Mucosa of stomach (tissue), 1 donor: ENCODE measurements at regions not wholly inside any gene's neighbourhood (a gene's known extent, or its start where the extent isn't known, plus 50 kb on each side); places are given as distances from the start of the nearest gene placed in this dataset.

ENCODE experiments used
- H3K27me3 ChIP-seq: one replicate; pipeline ENCODE4 v1.7.0; 2013; ENCODE audit warnings: mild to moderate bottlenecking, low read length; ENCODE audit not compliant: control insufficient read depth, insufficient read depth
- H3K36me3 ChIP-seq: one replicate; pipeline ENCODE4 v1.7.0; 2013; ENCODE audit warnings: low read length; ENCODE audit not compliant: control insufficient read depth, insufficient read depth
- H3K4me1 ChIP-seq: one replicate; pipeline ENCODE4 v1.7.0; 2013; ENCODE audit warnings: mild to moderate bottlenecking, low read length; ENCODE audit not compliant: control insufficient read depth, insufficient read depth
- H3K4me3 ChIP-seq: one replicate; pipeline ENCODE4 v1.7.0; 2013; ENCODE audit warnings: low read length
- H3K9ac ChIP-seq: one replicate; pipeline ENCODE4 v1.7.0; 2013; ENCODE audit warnings: mild to moderate bottlenecking, low read length, moderate library complexity
- H3K9me3 ChIP-seq: one replicate; pipeline ENCODE4 v1.7.0; 2013; ENCODE audit warnings: mild to moderate bottlenecking, low read length, moderate library complexity; ENCODE audit not compliant: control insufficient read depth
- donor health status: Pancreatic carcinoma.

DNA sequence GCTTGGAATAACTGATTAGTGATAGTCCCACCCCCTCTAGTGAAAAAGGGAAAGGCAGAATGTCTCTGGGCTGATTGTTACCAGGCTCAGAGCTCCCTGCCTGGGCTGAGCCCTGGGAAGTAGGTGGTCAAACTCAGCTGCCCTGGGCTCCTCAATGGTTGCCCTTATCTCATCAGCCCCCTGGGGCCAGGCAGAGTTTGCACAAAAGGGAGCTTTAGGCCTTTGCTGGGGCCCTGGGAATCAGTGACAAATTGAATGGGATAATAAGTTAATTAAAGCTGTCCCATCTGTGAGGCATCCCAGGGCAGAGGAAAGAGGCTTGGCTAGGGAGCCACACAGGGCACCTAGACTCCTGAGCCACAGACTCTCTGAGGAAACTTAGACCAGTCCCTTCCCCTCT lies 89.0 kb downstream of the EFNB1 start:
- Histone ChIP-seq H3K9ac (no peak overlapping the region), H3K4me1 (no peaks in the 10 kb centered on the region), H3K27me3 (no peaks in the 10 kb centered on the region), H3K9me3 (no peaks in the 10 kb centered on the region), H3K36me3 (no peaks in the 10 kb centered on the region), H3K4me3 (no peak overlapping the region)

DNA sequence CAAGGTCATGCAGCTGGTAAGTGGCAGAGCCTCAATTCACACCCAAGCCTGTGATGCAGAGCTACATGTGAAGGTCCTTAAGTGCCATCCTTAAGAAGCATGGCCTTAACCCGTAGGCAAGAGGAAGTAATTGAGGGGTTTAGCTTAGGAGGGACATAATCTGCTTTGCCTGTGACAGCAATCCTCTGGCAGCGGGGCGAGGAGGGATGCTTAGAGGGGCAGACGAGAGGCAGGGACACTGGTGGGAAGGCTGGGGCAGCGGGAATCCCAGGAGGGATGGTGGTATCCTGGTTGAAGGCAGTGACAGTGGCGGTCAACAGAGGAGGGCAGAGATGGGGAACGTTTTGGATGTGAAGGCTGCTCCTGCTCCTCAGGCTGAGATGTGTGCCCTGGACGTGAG lies 88.1 kb downstream of the EFNB1 start:
- no peaks in the 10 kb centered on the region for H3K27me3 ChIP-seq
- no peaks in the 10 kb centered on the region for H3K4me1 ChIP-seq
- H3K4me3 ChIP-seq, result no peak overlapping the region
- H3K9me3 ChIP-seq, result no peaks in the 10 kb centered on the region
- no peaks in the 10 kb centered on the region for H3K36me3 ChIP-seq
- no peak overlapping the region for H3K9ac ChIP-seq

DNA sequence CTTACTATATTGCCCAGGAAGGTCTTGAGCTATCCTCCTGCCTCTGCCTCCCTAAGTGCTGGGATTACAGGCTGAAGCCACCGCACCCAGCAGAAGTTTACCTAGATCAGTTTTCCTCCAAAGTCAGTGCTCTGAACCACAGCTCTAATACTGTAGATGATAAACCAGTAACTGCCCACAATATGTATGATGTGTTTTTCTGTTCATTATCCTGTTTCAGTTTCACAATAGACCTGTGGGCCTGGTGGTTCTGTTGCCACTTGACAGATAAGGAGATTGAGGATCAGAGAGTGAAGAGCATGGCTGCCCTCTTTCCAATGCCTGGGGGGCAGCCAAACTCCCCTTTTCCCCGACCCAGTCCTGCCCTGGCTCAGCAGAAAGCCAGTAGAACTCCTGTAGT lies 87.0 kb downstream of the EFNB1 start:
- Histone ChIP-seq H3K9ac (no peak overlapping the region), H3K27me3 (no peaks in the 10 kb centered on the region), H3K9me3 (no peaks in the 10 kb centered on the region), H3K36me3 (no peaks in the 10 kb centered on the region), H3K4me3 (no peak overlapping the region), H3K4me1 (no peaks in the 10 kb centered on the region)

DNA sequence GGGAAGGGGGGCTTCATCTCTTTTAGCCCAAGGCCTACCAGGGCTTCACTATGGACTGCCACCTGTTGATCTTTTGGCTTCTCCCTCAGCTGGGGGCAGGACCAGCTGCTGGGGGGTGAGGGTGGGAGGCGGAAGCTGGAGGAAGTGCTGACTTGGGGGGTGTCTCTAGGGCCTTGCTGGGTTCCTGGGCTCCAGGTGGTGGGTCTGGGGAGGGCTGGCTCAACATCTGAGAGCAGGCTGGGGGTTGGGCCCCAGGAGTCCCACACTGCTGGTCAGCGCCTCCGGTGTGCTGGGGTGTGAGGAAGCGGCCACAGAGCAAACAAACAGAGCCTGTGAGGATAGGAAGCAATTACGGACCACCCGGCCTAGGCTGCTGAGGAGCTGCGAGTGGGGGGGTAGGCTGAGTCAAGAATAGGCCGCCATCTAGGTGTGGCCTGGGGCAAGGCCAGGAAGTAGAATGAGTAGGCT lies 85.7 kb downstream of the EFNB1 start:
- no peaks in the 10 kb centered on the region for H3K4me1 ChIP-seq
- no peaks in the 10 kb centered on the region for H3K27me3 ChIP-seq
- H3K4me3 ChIP-seq, result no peak overlapping the region
- no peak overlapping the region for H3K9ac ChIP-seq
- H3K36me3 ChIP-seq, result no peaks in the 10 kb centered on the region
- H3K9me3 ChIP-seq, result no peaks in the 10 kb centered on the region

DNA sequence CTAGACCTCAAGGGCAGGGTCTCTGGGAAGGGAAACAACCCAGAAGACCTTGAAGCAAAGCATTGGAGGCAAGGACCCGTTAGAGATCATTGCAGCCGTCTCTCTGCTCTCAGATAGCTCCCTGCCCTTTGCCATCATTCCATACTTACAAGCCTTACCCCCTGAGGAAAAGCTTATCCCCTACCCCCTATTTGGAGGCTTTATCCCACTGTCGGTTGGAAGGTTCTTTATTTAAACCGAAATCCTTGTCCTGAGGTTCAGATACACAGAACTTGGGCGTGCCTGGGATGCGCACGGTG lies 84.4 kb downstream of the EFNB1 start:
- no peak overlapping the region for H3K9ac ChIP-seq
- H3K4me3 ChIP-seq, result no peak overlapping the region
- H3K4me1 ChIP-seq, result no peaks in the 10 kb centered on the region
- H3K36me3 ChIP-seq, result no peaks in the 10 kb centered on the region
- H3K27me3 ChIP-seq, result no peaks in the 10 kb centered on the region
- H3K9me3 ChIP-seq, result no peaks in the 10 kb centered on the region

DNA sequence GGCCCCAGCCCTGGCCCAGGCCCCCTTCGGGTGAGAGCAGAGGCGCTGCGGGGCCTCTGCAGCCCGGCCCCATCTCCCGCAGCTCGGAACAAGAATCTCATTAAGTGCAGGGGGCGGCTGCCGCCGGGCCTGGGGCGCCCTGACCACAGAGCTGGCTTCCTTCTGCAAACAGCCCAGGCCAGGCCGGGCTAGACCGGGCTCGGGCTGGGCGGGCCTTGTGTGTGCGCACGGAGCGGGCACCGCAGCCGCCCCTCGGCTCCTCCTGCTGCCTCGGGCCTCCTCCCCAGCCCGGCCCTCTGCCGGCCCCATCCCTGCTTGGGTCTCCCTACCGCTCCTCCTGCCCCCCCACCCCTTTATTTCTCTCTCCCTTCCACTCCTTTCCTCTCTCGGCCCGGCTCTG lies 83.3 kb downstream of the EFNB1 start:
- H3K4me1 ChIP-seq, result no peaks in the 10 kb centered on the region
- H3K27me3 ChIP-seq, result no peaks in the 10 kb centered on the region
- H3K9me3 ChIP-seq, result no peaks in the 10 kb centered on the region
- H3K36me3 ChIP-seq, result no peaks in the 10 kb centered on the region
- H3K4me3 ChIP-seq, result no peak overlapping the region
- no peak overlapping the region for H3K9ac ChIP-seq

DNA sequence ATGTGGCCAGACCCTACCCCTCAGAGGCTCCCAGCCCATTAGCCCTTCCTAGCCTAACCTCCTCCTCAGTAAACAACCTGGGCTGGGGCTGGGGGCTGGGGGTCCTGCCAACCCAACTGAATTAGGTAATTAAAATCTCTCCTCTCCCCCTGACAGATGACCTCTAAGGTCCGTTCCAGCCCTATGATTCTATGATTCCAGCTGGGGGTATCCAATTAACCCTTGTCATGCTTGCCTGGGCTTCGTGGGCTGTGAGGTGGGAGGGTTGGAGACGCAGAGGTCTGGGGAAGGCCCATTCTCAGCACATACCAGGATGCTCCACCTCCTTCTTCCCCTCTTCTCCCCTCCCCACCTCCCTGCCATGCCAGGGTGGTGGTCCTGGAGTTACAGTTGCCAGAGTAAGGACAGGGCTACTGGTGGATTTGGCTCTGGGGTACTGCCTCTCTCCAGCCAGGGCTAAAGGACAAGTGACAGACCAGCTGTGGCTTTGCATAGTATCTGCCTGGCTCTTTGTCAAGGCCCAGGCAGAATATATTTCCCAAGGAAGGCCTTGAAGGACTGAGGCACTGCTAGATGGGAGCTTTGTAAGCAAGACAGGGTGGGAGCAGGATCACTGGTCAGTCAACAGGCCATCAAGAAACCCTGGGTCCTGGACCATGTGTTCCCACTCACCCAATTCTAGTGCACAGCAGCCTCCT lies 82.1 kb downstream of the EFNB1 start:
- no peaks in the 10 kb centered on the region for H3K4me1 ChIP-seq
- no peak overlapping the region for H3K9ac ChIP-seq
- no peaks in the 10 kb centered on the region for H3K36me3 ChIP-seq
- H3K9me3 ChIP-seq, result no peaks in the 10 kb centered on the region
- no peaks in the 10 kb centered on the region for H3K27me3 ChIP-seq
- H3K4me3 ChIP-seq, result no peak overlapping the region

DNA sequence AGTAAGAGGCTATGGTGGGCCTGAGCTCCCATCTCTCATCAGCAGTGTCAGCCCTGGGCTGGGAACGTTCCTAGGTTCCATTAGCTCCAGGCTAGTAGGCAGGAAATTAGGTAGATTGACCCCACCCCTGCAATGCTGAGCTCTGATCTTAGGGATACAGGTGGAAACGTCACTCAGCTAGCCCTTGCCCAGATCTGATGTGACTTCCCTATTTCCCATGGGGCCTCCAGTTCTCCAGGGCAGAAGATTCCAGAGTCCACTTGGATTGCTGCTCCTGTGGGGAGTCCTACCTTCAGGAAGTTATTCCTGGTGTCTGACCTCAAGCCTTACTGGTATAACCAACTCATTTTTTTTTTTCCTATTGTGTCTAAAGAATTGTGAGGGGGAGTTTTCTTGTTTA lies 81.1 kb downstream of the EFNB1 start:
- no peaks in the 10 kb centered on the region for H3K27me3 ChIP-seq

DNA sequence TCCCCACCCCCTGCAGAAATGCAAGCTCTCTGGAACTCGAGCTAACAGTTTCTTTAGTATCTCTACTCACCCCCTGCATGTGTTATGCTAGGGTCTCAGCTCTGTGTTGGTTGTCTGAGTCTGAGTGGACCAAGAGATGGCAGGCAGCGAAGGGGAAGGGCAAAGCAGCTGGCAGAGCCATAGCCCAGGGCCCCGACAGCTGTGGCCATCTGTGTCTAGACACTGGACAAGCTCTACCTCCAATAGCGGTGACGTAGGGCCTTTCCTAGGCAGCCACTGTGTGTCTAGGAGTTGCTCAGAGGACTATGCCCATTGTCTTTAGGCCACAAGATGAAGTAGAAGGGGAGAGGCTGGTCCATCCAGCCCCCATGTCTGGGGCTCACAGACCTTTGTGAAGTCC lies 79.2 kb downstream of the EFNB1 start:
- Histone ChIP-seq H3K27me3 (no peaks in the 10 kb centered on the region), H3K4me1 (peaks cover 6% of the 10 kb centered on the region), H3K36me3 (no peaks in the 10 kb centered on the region), H3K9ac (no peak overlapping the region), H3K9me3 (no peaks in the 10 kb centered on the region), H3K4me3 (no peak overlapping the region)

More for the DNA sequence above, 81.1 kb downstream of the EFNB1 start:
- no peak overlapping the region for H3K9ac ChIP-seq
- H3K4me3 ChIP-seq, result no peak overlapping the region
- no peaks in the 10 kb centered on the region for H3K4me1 ChIP-seq
- no peaks in the 10 kb centered on the region for H3K9me3 ChIP-seq
- no peaks in the 10 kb centered on the region for H3K36me3 ChIP-seq

DNA sequence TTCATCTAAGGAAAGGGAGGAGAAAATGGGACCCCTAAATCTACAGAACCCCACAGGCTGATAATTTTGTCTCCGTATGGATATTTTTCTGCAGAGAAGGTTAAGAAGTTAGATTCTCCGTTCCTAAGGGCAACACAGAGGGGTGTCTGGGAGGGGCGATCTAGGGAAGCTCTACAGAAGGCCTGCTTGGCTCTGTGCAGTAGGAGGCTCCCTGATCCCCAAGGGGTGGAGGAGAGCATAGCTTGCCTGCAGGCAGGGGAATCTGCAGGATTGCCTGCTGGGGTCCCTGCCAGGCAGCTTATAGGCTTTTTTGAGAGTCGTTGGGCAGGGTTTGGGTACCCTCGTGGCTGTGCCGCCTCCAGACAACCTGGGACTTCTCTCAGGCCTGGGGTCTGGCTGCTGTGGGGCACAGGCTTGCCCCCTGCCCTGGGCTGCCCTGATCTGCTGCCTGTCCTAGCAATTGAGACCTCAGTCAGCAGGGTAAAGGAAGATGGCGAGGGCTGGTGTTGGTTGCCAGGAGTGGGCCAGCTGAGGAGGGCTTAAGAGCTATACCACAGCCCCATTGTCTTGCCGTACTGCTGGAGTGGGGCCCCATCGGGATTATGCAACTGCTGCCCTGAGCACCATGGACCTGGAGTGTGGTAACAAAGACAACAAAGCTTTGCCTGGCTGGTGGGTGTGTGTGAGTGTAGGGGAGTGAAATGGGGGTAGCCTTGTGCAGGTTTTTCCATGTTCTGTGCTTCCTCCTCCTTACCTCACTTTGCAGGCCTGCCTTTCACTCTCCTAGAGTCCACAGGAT lies 74.1 kb downstream of the EFNB1 start:
- no peak overlapping the region for H3K4me3 ChIP-seq
- H3K27me3 ChIP-seq, result no peaks in the 10 kb centered on the region
- H3K9ac ChIP-seq, result no peak overlapping the region
- H3K4me1 ChIP-seq, result peaks cover 23% of the 10 kb centered on the region
- H3K9me3 ChIP-seq, result no peaks in the 10 kb centered on the region
- H3K36me3 ChIP-seq, result no peaks in the 10 kb centered on the region

DNA sequence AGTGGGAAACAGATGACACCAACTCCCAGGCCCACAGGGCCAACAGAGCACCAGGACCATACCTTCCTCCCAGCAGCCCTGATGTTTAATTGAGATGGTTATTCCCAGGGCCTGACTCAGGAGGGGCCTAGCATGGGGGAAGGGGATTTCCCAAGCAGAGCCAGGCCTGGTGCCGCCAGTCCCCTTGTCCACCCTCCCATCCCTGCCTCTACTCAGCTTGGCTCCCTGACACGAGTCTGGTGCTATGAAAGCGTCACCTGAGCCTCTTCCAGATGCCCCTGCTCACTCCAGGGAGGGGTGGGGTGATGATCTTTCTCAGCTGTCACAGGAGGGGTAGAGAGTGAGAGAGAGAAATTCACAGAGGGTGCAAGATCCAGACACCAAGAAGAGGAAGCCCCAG lies 72.7 kb downstream of the EFNB1 start:
- H3K27me3 ChIP-seq, result no peaks in the 10 kb centered on the region
- no peaks in the 10 kb centered on the region for H3K36me3 ChIP-seq
- H3K9ac ChIP-seq, result no peak overlapping the region
- no peaks in the 10 kb centered on the region for H3K9me3 ChIP-seq
- peaks cover 25% of the 10 kb centered on the region for H3K4me1 ChIP-seq
- no peak overlapping the region for H3K4me3 ChIP-seq

DNA sequence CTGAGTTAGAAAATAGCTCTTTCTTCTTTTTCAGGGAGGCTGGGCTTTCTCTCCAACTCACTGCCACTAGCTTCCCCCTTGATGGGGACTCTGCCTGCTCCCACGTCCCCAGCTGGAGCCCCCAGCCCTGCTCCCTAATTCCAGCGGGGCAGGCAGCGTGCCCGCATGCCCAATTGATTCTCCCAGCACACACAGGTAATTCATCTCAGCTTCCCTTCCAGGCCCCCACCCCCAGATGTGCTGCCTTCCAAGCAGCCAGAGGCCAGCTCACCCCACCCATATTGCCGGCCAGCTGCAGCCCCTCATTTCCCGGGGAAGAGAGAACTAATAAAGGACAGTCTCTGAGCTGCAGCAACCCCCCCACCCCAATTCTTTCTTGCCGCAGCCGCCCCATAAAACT lies 69.8 kb downstream of the EFNB1 start:
- no peak overlapping the region for H3K9ac ChIP-seq
- H3K9me3 ChIP-seq, result no peaks in the 10 kb centered on the region
- no peaks in the 10 kb centered on the region for H3K36me3 ChIP-seq
- H3K27me3 ChIP-seq, result no peaks in the 10 kb centered on the region
- H3K4me1 ChIP-seq, result peaks cover 49% of the 10 kb centered on the region
- H3K4me3 ChIP-seq, result no peak overlapping the region
